H1 (cell line): ENCODE measurements at regions not wholly inside any gene's neighbourhood (a gene's known extent, or its start where the extent isn't known, plus 50 kb on each side); places are given as distances from the start of the nearest gene placed in this dataset.
"Not testable (repeated sequence)": the region's sequence is repeated elsewhere in the genome, so short reads cannot be mapped to it uniquely, and the experiment has no call there.

Source experiments
- BACH1 ChIP-seq: IDR thresholded peaks from 2 replicates; pipeline ENCODE4 v1.6.1; 2012; ENCODE audit warnings: low read length, improper control_type of control experiment
- CBX8 ChIP-seq: fragments of 300-800, 300-1000 bp; sonication (generic); IDR thresholded peaks from 2 replicates; pipeline ENCODE4 v1.7.1; 2016; ENCODE audit warnings: low read depth, low read length, borderline replicate concordance
- EGR1 ChIP-seq: IDR thresholded peaks from 2 replicates; pipeline ENCODE4 v1.6.1; 2011; ENCODE audit warnings: low read depth, low read length, borderline replicate concordance
- POLR2A ChIP-seq, 2 experiments: IDR thresholded peaks; 1 replicate in 1 of 2; 2 replicates in 1 of 2; pipeline ENCODE4 v1.6.1; 2011; ENCODE audit warnings: low read depth in 2 of 2, low read length in 2 of 2, mild to moderate bottlenecking in 2 of 2; ENCODE audit errors: control extremely low read depth in 1 of 2
- SP1 ChIP-seq: IDR thresholded peaks from 2 replicates; pipeline ENCODE4 v1.6.1; 2011; ENCODE audit warnings: low read depth, low read length
- TF ChIP-seq, protein P1 (sequence below), 3 experiments: IDR thresholded peaks; 1 replicate in 2 of 3; 2 replicates in 1 of 3; pipeline versions ENCODE4 v1.5.1 to v1.6.1; 2011; ENCODE audit warnings: low read length in 3 of 3, mild to moderate bottlenecking in 3 of 3, inconsistent platforms in 2 of 3, low read depth in 1 of 3, moderate library complexity in 1 of 3; ENCODE audit not compliant: insufficient read depth in 1 of 3; ENCODE audit errors: control extremely low read depth in 1 of 3

DNA sequence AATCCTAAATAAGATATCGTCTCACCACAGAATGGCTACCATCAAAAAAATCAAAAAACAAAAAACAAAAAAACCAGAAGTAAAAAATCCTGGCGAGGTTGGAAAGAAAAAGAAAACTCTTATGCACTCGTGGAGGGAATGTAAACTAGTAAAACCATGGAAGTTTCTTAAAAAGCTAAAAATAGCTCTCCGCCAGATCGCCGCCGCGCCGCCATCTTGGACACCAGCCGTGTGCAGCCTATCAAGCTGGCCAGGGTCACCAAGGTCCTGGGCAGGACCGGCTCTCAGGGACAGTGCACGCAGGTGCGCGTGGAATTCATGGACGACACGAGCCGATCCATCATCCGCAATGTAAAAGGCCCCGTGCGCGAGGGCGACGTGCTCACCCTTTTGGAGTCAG is 71.7 kb downstream of the TBC1D28 start:
- TF ChIP-seq EGR1; POLR2A (IDR thresholded peaks at IDR 0.05; ENCODE audit: control extremely low read depth in 1 of 2, low read depth in 2 of 2, low read length in 2 of 2); CBX8; SP1; BACH1: not testable (repeated sequence)
- TF ChIP-seq, protein P1, sequence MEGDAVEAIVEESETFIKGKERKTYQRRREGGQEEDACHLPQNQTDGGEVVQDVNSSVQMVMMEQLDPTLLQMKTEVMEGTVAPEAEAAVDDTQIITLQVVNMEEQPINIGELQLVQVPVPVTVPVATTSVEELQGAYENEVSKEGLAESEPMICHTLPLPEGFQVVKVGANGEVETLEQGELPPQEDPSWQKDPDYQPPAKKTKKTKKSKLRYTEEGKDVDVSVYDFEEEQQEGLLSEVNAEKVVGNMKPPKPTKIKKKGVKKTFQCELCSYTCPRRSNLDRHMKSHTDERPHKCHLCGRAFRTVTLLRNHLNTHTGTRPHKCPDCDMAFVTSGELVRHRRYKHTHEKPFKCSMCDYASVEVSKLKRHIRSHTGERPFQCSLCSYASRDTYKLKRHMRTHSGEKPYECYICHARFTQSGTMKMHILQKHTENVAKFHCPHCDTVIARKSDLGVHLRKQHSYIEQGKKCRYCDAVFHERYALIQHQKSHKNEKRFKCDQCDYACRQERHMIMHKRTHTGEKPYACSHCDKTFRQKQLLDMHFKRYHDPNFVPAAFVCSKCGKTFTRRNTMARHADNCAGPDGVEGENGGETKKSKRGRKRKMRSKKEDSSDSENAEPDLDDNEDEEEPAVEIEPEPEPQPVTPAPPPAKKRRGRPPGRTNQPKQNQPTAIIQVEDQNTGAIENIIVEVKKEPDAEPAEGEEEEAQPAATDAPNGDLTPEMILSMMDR (IDR thresholded peaks at IDR 0.05; ENCODE audit: control extremely low read depth in 1 of 3, insufficient read depth in 1 of 3, low read depth in 1 of 3, low read length in 3 of 3): not testable (repeated sequence)
